GM19372 (cell line): ENCODE measurements at regions not wholly inside any gene's neighbourhood (a gene's known extent, or its start where the extent isn't known, plus 50 kb on each side); places are given as distances from the start of the nearest gene placed in this dataset.
"Not testable (repeated sequence)": the region's sequence is repeated elsewhere in the genome, so short reads cannot be mapped to it uniquely, and the experiment has no call there.

Experiments
- ATAC-seq: cut with Tn5 transposase; IDR thresholded peaks from one replicate; pipeline ENCODE4 v1.9.1; 2021; ENCODE audit warnings: mild to moderate bottlenecking, low read depth, moderate library complexity; ENCODE audit not compliant: unreplicated experiment

DNA sequence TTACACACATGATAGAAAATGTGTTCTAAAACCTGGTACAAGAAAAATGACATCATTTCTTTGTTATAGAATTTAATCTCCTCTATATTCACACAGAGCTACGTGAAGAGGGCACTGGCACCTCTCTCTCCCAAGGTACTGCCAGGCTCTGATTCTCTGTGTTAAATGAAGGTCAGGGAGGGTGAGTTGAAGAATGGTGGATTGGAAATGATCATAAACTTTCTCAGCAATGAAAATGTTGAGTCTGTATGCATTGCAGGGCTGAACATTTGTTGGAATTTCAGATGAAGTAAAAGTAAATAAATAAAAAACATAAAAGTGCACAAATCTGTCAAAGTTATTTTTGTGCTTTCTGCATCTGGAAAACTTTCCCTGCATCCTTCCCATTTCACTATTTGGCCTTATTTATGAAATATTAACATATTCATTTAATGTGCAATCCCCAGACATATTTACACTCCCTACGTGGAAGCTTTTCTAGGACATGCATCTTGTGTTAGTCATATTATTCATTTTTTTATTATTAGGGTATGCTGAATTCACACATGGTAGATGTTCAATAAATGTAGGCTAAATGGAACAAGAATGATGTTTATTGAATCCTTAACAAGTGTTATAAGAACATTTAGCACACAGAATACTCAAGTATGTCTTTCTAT, 810.3 kb upstream of the CDH8 start:
- ATAC-seq = no peak

DNA sequence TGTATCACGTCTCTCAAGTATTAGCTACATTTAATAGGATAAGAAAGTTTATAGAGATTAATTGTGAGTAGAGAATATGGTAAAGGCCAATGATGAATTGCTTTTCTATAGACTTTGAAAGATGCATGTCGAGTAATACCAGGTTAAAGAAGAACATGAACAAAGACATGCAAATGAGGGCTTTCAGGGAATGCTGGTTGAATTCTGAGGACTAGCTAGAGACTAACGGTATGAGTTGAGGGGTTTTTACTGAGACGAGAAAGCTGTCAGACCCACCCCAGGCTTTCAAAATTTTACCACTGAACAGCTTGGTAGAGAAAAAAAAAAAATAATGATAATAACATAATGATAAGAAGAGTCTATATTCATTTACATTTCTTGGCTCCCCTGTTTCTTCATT, 796.0 kb upstream of the CDH8 start:
- no peak for ATAC-seq

DNA sequence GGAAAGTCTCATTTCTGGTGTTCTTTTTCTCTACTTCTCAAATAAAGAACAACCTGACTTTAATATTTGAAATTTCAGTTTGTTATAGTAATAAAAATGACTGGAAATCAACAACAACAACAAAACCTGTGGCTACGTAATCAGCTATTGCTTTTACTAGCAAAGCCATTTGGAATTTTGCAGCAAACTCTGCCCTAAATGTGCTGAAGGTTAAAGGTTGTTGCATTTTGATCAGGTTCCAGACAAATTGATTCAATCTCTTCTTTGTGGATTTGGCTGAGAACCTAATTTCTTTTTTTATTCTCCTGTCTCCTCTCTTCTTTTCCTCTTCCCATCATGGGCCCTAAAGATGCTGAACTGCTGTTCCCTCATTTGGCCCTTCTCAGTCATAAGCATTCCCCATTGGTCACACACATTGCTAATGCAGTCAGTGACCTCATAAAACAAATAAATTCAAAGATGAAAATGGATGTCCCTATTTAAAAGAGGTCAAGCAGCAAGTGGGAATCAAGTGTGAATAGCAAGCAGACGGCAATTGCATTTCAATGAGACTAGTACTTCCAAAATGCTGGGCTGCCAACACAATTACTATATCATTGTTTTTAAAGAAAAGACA, 795.1 kb upstream of the CDH8 start:
- ATAC-seq = no peak

DNA sequence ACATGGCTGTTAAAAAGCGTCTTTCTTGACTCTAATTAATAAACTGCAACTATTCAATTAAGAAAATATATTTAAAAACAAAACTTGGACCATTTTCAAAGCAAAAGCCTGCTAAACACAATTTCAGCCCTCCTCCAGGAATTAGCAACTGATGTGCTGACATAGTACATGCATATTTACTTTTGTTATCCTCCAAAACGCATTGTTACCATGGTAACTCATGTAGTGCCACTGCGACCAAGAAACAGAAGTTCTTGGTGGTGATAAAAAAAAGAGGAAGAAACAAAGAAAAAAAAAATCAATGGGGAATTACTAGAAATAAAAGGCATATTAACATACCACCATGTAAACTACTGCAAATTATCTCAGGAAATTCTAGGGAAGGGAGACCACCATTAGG, 793.4 kb upstream of the CDH8 start:
- no peak for ATAC-seq

DNA sequence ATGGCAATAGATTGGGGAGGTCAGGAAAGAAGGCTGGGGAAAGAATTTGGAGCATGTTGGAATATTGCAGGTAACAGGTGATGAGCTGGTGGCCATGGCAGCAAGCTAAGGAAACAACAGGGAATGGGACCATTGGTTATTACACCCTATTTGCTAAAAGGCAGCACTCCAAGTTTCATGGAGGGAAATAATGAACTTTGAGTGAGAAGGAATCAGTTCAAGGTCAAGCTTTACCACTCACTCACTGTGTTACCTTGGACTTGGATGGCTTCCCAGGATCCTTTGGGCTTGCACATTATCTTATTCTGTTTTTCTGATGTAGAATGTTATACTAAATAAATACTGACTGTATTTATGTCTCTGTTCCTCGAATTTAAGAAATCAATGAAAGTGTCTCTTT, 792.8 kb upstream of the CDH8 start:
- ATAC-seq = no peak

DNA sequence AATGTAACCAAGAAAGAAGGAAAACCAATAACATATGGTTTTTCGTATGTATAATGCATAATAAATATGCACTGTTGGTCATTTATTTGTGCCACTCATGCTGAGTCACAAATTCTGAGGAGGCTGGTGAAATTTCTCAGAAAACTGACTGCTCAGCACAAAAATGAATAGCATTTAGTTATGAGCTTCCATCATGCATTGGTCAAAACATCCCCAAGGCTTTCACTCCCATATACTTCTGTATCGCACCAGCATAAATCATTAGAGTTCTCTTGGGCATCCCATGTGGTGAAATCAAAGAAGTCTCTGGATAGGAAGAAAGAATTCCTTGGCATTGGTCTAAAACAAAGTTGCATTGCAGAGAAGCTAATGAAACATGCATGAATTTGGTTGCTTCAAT, 785.6 kb upstream of the CDH8 start:
- no peak for ATAC-seq

DNA sequence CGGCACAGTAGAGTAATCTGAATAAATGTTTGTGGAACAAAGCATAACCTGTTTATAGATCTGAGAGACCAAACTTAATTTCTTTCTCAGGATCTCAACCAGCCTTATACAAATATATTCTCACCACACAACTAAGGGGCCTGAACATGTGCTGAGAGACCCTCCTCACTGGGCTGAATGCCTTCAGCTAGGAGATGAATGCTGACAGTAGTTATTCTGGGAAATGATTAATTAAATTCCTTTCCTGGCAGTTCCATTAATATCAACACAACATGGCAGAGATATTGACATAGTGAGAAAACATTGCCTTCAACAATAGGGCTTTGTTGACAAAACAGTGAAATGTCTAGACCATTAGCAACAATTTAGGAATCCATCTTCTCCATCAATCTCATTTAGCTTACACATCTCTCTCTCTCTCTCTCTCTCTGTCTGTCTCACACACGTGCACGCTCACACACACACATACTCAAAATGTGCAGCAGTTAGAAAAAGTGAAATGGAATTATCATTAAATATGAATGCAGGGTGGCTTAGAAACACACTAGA, 780.8 kb upstream of the CDH8 start:
- ATAC-seq = no peak

DNA sequence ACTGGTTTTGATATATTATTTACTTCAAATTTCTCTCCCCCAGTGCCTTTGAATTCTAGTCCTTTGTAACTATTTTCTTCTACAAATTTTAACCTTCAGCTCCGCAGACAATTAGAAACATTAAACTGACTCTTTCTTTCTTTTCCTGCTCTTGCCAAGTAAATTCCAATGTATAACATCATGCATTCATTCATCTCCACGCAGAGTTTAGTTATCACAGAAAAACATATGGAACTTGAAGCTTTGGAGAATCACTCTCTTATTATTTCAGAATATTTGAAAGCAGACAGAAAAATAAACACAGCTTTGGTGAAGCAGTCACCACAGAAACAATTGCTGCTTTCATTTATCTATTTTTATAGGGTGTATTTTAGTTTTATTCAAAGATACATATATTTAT, 778.7 kb upstream of the CDH8 start:
- ATAC-seq = no peak

DNA sequence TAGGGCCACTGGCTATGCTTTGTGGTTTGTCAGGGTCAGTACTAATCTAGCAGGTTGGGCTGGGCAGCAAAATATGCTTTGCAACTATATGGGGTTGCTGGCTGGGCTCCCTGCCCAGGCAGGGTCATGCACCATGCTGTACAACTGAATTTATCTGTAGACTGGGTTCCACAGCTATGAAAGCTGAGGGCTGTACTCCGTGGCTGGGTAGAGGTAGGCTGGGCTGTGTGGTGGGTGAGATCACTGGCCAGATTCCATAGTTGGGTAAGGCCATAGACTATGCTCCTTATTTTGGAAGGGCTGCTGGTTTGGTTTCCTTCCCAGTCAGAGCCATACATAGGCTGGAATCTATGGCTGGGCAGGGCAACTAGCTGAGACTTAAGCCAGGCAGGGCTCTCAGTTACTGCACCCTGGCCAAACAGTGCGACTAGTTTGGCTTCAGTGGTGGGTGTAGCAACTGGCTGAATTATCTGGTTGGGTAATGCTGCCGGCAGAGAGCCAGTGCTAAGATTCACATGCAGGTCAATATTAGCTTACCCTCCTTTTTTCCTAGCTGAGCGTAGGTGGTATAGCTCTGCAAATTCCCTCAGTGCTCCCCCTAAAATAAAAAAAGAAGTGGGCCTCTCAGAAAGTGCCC, 769.1 kb upstream of the CDH8 start:
- ATAC-seq = no peak

DNA sequence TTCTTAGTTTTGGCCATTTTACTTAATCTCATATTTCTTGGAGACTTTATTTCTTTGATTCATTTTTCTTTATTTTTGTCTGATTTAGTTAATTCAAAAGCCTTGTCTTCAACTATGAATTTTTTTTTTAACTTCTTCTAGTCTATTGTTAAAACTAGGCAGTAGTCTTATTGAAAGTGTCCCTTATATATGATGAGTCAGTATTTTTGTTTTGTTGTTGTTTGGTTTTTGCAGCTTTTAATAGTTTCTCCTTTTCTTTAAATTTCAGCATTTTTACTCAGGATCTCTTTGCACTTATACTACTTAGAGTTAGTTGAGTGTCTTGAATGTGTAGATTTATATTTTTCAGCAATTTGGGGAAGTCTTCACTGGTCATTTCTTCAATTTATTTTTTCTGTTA, 758.5 kb upstream of the CDH8 start:
- ATAC-seq = no peak

DNA sequence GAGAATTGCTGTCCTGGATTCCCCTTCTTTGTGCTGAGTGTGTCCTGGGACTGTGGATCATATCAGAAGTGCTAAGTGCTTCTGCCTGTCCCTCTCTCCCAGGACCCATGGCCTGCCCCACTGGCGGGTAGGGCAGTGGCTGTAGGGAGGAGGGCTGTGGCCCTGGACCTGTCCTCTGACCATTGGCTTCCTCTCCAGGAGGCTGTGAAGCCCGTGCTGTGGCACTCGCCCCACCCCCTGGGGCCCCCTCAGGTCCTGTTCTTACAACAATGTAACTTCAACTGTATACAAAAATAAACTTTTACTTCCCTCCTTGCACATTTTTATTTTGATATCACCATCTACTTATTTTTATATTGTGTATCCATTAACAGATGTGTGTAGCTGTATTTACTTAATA, 743.8 kb upstream of the CDH8 start:
- ATAC-seq = not testable (repeated sequence)

DNA sequence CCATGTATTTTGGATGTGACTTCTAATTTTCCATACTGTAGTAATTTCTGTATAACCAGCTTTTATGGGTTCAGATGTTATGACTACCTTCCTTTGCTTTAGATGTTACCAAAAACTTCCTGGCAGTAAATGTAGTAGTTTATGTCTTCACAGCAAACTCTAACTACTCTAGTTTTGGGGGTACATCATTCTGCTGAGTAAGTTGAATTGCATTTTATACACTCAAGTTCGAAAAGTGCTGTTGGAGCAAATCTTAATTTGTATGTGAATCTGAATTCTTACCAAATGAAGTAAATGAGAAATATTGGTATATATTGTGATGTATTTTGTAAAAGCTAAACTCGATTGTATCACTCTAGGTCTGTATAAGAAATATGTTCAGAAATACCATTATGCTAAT, 728.3 kb upstream of the CDH8 start:
- no peak for ATAC-seq

DNA sequence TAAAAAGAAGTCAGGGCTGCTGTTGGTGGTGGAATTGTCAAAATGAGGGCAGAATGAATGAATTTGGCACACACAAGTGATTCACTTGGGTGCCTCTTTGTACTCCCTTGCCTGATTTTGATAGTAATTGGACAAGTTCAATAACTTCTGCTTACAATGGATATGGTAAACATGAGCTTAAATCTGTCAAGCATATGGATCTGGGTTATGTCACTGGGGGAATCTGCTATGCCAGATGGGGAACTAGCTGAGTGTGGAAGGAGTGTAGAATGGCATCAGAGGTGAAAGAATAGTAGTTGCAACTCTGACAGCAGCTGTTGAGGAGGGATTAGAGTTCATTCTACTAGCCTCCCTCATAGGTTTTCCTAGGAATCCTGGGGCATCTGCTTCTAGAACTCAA, 724.2 kb upstream of the CDH8 start:
- no peak for ATAC-seq

DNA sequence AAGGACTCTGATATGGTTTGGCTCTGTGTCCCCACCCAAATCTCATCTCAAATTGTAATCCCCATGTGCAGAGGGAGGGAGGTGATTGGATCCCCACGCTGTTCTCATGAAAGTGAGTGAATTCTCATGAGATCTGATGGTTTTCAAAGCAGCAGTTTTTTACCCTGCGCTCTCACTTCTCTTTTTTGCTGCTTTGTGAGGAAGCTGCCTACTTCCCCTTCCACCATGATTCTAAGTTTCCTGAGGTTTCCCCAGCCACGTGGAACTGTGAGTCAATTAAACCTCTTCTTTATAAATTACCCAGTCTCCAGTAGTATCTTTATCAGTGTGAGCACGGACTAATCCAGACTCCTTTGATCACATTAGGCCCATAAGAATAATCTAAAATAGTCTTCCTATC, 719.7 kb upstream of the CDH8 start:
- ATAC-seq = no peak

DNA sequence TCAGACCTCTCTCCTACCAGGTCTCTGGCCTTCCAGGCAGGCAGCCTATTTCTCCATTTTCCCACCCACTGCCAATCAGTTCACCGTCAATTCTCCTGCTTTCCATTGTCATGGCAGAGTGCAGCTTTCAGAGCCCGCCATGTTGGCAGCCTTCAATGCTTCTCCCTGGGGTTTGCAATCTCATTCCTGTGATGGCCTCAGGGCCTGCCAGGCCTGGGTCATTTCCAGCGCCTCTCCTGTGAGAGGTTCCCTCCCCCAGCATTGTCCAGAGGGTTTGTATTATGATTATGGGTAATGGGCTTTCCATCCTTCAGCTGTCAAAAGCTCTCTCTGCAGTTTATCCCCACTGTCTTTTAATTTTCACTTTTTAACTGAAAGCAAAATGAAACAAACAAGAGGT, 716.6 kb upstream of the CDH8 start:
- no peak for ATAC-seq

DNA sequence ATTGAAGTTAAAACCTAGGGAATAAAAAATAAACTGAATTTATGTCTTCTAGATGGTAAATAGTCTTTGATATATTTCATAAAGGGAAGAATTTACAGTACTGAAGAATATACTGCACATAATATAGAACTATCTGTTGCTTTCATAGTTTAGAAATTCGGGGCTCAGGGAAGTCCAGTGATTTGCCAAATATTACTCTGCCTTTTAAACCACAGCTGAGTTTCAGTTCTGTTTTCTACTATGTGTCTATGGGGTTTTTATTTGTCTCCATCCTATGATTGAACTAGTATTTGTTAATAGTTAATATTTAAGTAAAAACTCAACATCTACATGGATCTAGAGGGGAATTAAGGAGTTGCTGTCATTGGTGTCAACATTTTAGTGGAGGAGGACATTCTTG, 715.0 kb upstream of the CDH8 start:
- no peak for ATAC-seq

DNA sequence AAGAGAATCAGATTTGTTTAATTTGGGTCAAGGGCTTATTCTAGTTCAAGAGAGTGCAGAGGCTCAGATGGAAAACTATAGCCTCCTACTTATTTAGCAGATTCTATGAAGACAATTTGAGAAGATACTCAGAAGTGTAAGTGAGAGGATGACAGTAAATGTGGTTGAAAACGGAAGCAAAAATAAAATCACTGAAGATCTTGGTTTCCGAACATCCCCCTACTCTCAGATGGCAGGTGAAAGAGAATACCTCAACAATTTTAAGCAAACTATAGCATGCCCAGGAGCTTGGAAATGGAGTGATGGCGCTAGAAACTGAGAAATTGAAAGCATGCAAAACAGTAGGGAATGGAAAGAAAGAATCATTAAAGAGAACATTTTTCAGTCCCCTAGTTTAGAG, 705.5 kb upstream of the CDH8 start:
- ATAC-seq = no peak

DNA sequence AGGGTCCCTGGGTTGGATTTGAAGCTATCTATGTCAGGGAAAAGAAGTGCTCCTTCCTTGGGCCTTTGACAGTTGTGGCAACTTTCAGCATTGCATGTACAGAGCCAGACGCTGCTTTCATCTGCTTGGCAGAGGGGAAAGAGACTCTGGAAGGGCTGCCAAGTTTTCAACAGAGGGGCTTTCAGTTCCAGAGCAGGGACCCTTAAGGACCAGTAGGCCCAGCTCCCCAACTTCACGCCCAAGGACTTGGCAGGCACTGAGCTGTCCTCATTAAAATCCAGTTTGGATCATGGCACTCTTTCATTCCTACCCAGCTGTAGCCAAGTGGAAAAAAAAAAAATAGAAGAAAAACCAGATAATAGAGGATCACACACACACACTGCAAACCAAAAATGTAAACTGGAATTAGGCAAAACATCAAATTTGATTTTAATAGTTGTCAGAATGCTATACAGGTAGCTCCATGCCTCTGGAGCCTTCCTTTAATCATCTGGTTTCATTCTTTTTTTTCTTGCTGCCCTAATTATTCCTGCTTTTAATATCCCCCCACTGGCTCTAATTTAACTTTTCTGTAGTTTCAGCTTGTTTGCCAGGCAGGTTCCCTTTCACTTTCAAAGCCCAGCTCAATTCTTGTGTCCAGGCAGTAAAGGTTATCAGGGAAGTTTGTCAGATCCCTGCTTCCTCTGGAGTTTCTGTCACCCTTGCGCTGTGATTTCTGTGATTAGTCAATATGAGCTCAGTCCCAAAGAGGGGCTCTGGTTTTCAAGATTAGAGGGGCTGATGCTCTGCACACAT, 702.6 kb upstream of the CDH8 start:
- no peak for ATAC-seq

DNA sequence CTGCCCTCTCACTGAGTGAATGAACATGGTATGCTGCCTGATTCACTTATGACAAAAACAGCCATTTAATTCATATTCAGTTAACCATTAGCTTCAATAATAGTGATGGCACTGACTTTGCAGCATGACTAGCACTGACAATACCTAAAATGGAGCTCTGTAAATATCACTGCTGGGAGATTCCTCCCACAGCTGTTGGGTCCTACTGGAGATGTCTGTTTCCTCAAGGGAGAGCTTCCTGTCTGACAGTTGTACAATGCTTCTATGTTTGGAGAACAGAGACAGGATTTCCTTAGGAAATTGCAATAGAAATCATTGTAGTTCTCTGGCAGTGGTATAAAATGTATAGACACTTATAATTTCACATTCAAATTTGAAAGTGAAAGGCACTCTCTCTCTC, 695.9 kb upstream of the CDH8 start:
- no peak for ATAC-seq

DNA sequence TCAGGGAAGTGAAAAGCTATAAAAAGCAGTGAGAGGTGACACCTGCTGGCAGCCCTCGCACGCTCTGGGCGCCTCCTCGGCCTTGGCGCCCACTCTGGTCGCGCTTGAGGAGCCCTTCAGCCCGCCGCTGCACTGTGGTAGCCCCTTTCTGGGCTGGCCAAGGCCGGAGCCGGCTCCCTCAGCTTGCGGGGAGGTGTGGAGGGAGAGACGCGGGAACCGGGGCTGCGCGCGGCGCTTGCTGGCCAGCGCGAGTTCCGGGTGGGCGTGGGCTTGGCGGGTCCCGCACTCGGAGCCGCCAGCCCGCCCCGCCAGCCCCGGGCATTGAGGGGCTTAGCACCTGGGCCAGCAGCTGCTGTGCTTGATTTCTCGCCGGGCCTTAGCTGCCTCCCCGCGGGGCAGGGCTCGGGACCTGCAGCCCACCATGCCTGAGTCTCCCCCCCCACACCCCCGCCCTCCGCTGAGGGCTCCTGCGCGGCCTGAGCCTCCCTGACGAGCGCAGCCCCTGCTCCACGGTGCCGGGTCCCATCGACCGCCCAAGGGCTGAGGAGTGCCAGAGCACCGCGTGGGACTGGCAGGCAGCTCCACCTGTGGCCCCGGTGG, 688.5 kb upstream of the CDH8 start:
- not testable (repeated sequence) for ATAC-seq

DNA sequence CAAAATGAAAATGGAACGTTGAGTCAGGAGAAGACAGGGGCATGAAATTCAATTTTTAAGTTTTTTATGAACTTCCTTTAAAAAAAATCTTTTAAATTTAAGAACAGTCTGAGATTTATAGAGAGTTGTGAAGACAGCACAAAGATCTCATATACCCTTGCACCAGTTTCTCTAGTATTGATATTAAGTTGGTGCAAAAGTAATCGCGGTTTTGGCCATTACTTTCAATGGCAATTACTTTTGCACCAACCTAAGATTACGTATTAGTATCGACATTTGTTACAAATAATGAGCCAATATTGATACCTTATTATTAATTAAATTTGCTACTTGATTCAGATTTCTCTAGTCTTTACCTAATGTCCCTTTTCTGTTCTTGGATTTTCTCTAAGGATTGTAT, 684.4 kb upstream of the CDH8 start:
- ATAC-seq = no peak
